Vagina (tissue), 2 donors: ENCODE measurements at regions not wholly inside any gene's neighbourhood (a gene's known extent, or its start where the extent isn't known, plus 50 kb on each side); places are given as distances from the start of the nearest gene placed in this dataset.

Experiments
- DNase-seq, 2 donors: peaks; one replicate each; pipeline ENCODE4 v3.0.0-alpha.2; 2017; ENCODE audit errors: extremely low spot score in 2 of 2
- H3K27ac ChIP-seq: fragments of 200-600 bp; sonication (generic); one replicate; pipeline ENCODE4 v1.5.1; 2019
- H3K27me3 ChIP-seq: fragments of 200-600 bp; sonication (generic); one replicate; pipeline ENCODE4 v1.5.1; 2019
- H3K36me3 ChIP-seq, 2 donors: fragments of 200-600 bp; sonication (generic); one replicate each; pipeline ENCODE4 v1.5.1; 2017 to 2019
- H3K4me1 ChIP-seq: fragments of 200-600 bp; sonication (generic); one replicate; pipeline ENCODE4 v1.5.1; 2019
- H3K4me3 ChIP-seq, 2 donors: fragments of 200-600 bp; sonication (generic); 1 replicate in 1 of 2; 2 replicates in 1 of 2; pipeline ENCODE4 v1.5.1; 2016 to 2019
- H3K9me3 ChIP-seq: fragments of 200-600 bp; sonication (generic); one replicate; pipeline ENCODE4 v1.5.1; 2019
- POLR2A ChIP-seq, 2 donors: fragments of 450-650 bp; IDR thresholded peaks; one replicate each; pipeline ENCODE4 v1.6.1; 2017; ENCODE audit warnings: antibody characterized with exemption in 2 of 2, mild to moderate bottlenecking in 2 of 2, moderate library complexity in 2 of 2
- POLR2AphosphoS5 ChIP-seq, 2 donors: sonication (generic); formaldehyde crosslinking; IDR thresholded peaks; one replicate each; pipeline ENCODE4 v1.9.0; 2017; ENCODE audit warnings: antibody characterized with exemption in 2 of 2, mild to moderate bottlenecking in 2 of 2, low read depth in 1 of 2; ENCODE audit not compliant: insufficient read depth in 1 of 2
- intact Hi-C: fragments of 100-400 bp; cut with DNase I; formaldehyde crosslinking; loops from one replicate; pipeline ENCODE4 v1.15.1; 2023
- TF ChIP-seq, protein P1 (sequence below), 3 experiments: fragments of 450-650 bp in 2 of 3; fragments of 200-600 bp in 1 of 3; sonication (generic) in 1 of 3; IDR thresholded peaks; one replicate each; pipeline ENCODE4 v1.5.1; 2017 to 2019; ENCODE audit warnings: antibody characterized with exemption in 3 of 3, mild to moderate bottlenecking in 2 of 3, moderate library complexity in 2 of 3

DNA sequence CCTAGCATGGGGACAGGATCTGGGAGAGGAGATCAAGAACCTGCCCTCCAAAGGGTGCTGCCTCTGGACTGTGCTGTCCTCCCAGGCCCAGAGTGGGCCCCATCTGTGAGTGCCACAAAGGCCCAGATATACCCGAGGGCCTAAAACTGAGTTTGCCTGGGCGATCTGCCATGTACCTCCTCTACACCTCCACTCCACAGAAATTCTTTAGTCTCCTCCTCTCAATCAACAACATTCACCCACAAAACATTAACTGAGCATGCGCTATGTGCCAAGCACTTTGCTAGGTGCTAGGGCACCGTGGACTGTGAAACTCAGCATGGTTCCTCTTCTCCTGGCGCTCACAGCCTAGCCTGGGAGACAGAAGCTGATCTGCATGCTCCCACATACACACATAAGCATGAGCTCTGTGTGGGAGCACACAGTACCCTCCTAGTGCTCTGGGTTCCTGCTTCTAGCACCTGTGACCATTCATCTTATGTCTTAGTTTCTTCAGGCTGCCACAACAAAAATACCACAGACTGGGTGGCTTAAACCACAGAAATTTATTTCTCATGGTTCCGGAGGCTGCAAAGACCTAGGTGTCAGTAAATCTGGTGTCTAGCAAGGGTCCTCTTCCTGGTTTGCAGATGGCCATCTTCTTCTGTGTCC is 82.0 kb upstream of the FSTL4 start:
- no peaks in the 10 kb centered on the region for H3K4me1 ChIP-seq
- H3K27ac ChIP-seq = no peak overlapping the region
- intact Hi-C loops = no loop called here
- H3K36me3 ChIP-seq = no peaks in the 10 kb centered on the region
- H3K4me3 ChIP-seq = no peak overlapping the region
- TF ChIP-seq, protein P1, sequence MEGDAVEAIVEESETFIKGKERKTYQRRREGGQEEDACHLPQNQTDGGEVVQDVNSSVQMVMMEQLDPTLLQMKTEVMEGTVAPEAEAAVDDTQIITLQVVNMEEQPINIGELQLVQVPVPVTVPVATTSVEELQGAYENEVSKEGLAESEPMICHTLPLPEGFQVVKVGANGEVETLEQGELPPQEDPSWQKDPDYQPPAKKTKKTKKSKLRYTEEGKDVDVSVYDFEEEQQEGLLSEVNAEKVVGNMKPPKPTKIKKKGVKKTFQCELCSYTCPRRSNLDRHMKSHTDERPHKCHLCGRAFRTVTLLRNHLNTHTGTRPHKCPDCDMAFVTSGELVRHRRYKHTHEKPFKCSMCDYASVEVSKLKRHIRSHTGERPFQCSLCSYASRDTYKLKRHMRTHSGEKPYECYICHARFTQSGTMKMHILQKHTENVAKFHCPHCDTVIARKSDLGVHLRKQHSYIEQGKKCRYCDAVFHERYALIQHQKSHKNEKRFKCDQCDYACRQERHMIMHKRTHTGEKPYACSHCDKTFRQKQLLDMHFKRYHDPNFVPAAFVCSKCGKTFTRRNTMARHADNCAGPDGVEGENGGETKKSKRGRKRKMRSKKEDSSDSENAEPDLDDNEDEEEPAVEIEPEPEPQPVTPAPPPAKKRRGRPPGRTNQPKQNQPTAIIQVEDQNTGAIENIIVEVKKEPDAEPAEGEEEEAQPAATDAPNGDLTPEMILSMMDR (IDR thresholded peaks at IDR 0.05) = no peak
- no peak for DNase-seq
- no peaks in the 10 kb centered on the region for H3K27me3 ChIP-seq
- H3K9me3 ChIP-seq = no peaks in the 10 kb centered on the region

DNA sequence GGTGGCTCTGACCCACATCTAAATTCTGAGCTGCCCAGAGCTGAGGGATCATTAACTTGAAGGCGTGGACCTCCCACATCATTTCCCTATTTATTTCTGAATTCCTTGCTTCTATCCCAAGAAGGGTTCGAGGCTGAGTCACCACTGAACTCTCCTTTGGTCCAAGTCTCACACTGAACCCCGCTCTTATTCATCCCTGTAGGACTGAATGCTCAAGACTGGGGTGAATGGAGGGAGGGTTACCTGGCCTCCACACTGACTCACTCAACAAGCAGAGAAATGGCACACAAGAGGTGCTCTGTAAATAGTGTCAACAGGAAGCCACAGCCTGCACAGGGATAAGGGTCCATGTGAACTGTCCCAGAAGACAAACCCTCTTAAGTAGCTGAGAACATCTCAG is 79.1 kb upstream of the FSTL4 start:
- Histone ChIP-seq H3K36me3 (no peaks in the 10 kb centered on the region), H3K27me3 (no peaks in the 10 kb centered on the region)

DNA sequence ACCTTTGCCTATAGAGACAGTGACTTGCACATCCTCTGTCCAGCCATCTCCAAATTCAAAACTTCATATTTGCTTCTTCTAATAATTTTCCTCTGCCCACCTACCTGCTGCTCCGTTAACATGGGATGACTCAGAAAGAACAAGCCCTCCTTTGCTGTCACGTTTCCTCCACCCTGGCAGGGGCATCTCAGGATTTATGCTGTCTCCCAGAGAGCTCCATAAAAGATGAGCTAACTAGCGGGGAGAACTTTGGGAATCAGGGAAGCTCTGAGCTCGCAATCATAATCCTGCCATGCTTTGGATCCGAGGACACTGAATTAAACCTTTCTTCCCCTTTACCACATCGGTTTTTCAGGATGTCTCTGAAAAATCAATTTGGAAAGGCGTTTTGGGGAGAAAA is 78.4 kb upstream of the FSTL4 start:
- Histone ChIP-seq H3K36me3 (no peaks in the 10 kb centered on the region), H3K27me3 (no peaks in the 10 kb centered on the region), H3K9me3 (no peaks in the 10 kb centered on the region), H3K4me3 (no peak overlapping the region), H3K4me1 (no peaks in the 10 kb centered on the region), H3K27ac (no peak overlapping the region)
- TF ChIP-seq, protein P1 (IDR thresholded peaks at IDR 0.05) = no peak
- TF ChIP-seq POLR2A (IDR thresholded peaks at IDR 0.05) (no peak), POLR2AphosphoS5 (IDR thresholded peaks at IDR 0.05; ENCODE audit: insufficient read depth in 1 of 2, low read depth in 1 of 2) (no peak)
- DNase-seq = no peak
- intact Hi-C loops = no loop called here

More for the DNA sequence above, 79.1 kb upstream of the FSTL4 start:
- Histone ChIP-seq H3K4me1 (no peaks in the 10 kb centered on the region), H3K27ac (no peak overlapping the region), H3K4me3 (no peak overlapping the region), H3K9me3 (no peaks in the 10 kb centered on the region)
- DNase-seq = no peak
- TF ChIP-seq POLR2A (IDR thresholded peaks at IDR 0.05) (no peak), POLR2AphosphoS5 (IDR thresholded peaks at IDR 0.05; ENCODE audit: insufficient read depth in 1 of 2, low read depth in 1 of 2) (no peak)
- TF ChIP-seq, protein P1 (IDR thresholded peaks at IDR 0.05) = no peak
- intact Hi-C loops = no loop called here

DNA sequence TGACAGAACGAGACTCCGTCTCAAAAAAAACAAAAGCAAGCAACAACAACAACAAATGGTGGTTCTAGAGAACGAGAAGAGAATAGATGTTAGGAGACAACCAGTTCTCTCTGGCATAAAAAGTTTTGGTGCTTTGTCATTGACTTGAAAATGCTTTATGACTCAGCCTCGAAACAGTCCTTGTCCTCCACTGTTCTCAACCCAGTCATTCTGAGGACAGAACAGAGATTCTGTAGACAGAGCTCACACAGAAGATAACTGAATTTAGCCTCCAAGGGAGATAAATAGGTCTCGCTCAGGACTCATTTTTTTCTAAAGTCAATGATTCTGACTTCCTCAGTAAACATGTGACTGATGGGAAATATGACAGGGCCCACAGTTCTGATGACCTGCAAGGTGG is 76.0 kb upstream of the FSTL4 start:
- DNase-seq = no peak
- Histone ChIP-seq H3K27ac (no peak overlapping the region), H3K4me1 (no peaks in the 10 kb centered on the region), H3K36me3 (no peaks in the 10 kb centered on the region), H3K9me3 (no peaks in the 10 kb centered on the region), H3K4me3 (no peak overlapping the region), H3K27me3 (no peaks in the 10 kb centered on the region)
- TF ChIP-seq POLR2AphosphoS5 (IDR thresholded peaks at IDR 0.05; ENCODE audit: insufficient read depth in 1 of 2, low read depth in 1 of 2) = no peak
- intact Hi-C loops = no loop called here

DNA sequence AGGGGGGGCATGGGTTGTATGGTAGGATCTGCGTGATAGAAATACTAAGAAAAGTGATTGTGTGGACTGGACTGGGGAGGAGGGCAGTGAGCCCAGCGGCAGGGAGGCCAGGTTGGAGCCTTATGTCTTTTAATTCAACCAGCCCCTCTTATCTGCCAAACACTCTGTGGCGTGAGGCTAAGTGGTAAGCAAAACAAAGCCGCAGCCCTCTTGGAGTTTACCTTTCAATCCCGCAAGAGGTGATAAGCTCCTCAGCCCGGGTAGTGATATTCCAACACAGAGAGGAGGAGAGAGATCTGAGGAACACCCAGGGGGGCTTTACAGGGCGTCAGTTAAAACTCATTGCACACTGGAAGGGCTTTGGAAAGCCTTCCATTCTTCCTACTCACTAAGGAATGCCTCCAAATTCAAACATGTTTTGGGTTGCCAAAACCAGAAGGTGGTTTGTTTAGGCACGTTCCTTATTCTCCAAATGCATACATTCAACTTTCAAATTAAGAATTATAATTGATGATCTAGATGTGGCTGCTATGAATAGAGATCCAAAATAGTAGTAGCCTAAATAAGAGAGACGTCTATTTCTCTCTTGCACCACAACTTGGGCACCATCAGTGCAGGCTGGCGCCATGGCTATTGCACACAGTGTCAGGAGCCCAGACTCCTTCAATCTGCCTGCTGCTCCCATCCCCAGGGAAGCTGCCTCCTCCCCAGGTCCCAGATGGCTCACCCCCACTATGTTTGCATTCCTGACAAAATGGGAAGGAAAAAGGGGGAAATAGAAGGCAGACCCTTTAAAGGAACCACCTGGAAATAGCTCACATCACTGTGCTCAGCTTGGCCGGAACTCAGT is 75.1 kb upstream of the FSTL4 start:
- Histone ChIP-seq H3K9me3 (no peaks in the 10 kb centered on the region), H3K27ac (no peak overlapping the region), H3K36me3 (no peaks in the 10 kb centered on the region), H3K27me3 (no peaks in the 10 kb centered on the region), H3K4me3 (no peak overlapping the region), H3K4me1 (no peaks in the 10 kb centered on the region)
- TF ChIP-seq, protein P1 (IDR thresholded peaks at IDR 0.05) = no peak
- TF ChIP-seq POLR2A (IDR thresholded peaks at IDR 0.05) = no peak
- no peak for TF ChIP-seq POLR2AphosphoS5 (IDR thresholded peaks at IDR 0.05; ENCODE audit: insufficient read depth in 1 of 2, low read depth in 1 of 2)
- intact Hi-C loops = no loop called here
- no peak for DNase-seq
